ENCODE measurements at regions not wholly inside any gene's neighbourhood (a gene's known extent, or its start where the extent isn't known, plus 50 kb on each side); places are given as distances from the start of the nearest gene placed in this dataset.
A peak's percentile ranks its signal among the peaks of the same experiment; 100 is the strongest.

DNA sequence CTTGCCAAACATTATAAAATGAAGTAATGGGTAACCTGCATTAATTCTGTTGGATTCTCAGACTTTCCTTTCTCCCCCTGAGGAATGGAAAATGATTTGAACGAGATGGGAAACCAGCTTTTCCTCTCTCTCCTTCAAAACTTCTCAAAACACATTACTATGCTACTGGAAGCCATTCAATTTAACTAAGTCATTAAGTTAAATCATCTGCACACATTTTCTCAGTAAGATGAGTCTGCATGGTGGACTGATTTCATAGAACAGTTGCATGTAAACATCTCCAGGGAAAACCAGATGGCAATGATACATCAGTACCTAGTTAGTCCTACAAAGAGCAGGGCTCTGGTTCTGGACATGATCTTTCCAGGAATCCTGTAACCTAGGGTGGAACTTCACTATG is 59.9 kb downstream of the BMP4 start:
- in situ Hi-C loops (cut with HindIII; ENCODE audit: low pct_unique_long_range_greater_than_20kb, low sequenced_read_pairs), result no loop called here
- DNase-seq (ENCODE audit: low read depth), result no peak

DNA sequence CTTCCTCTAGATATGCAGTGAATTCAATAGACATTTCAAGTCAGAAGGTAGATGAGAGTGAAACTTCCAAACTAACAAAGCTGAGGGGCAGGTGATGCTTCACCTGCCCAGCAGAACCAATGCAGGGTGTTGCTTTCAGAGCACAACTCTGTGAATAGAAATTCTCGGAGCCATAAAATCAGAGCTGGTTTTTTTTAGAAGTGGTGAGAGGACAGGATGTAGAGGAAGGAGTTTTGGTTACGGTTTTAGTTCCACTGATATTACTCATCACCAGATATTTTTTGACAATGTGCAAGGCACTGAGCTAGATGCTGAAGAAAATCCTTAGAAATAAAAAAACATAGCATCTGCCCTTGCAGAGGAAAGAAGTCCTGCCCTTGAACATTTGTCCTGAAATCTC is 62.2 kb downstream of the BMP4 start:
- in situ Hi-C loops (cut with HindIII; ENCODE audit: low pct_unique_long_range_greater_than_20kb, low sequenced_read_pairs), result no loop called here
- no peak for DNase-seq (ENCODE audit: low read depth)

DNA sequence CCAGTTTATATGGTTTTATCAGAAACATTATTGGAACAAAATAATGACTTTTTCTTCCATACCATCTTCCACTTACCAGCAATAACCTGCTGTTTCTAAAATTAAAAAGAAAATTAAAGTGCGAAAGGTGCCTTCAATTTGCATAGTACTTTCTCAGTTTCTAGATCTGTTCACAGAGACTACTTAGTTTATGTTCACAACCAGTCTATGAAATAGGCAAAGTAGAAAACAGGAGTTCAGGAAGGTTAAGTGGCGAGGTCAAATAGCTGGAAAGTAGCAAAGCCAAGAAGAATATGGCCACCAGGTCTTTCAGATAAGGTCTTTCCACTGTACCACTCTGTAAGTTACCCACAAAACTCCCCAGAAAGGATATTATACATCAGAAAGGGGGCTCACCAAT is 63.3 kb downstream of the BMP4 start:
- DNase-seq (ENCODE audit: low read depth), result no peak
- in situ Hi-C loops (cut with HindIII; ENCODE audit: low pct_unique_long_range_greater_than_20kb, low sequenced_read_pairs), result no loop called here

- in situ Hi-C loops (cut with HindIII; ENCODE audit: low pct_unique_long_range_greater_than_20kb, low sequenced_read_pairs), result no loop called here
- DNase-seq (ENCODE audit: low read depth), result peak; percentile 20
Measured at GRCh38 chr14:53890611-53891101, 66.0 kb downstream of the BMP4 start.

DNA sequence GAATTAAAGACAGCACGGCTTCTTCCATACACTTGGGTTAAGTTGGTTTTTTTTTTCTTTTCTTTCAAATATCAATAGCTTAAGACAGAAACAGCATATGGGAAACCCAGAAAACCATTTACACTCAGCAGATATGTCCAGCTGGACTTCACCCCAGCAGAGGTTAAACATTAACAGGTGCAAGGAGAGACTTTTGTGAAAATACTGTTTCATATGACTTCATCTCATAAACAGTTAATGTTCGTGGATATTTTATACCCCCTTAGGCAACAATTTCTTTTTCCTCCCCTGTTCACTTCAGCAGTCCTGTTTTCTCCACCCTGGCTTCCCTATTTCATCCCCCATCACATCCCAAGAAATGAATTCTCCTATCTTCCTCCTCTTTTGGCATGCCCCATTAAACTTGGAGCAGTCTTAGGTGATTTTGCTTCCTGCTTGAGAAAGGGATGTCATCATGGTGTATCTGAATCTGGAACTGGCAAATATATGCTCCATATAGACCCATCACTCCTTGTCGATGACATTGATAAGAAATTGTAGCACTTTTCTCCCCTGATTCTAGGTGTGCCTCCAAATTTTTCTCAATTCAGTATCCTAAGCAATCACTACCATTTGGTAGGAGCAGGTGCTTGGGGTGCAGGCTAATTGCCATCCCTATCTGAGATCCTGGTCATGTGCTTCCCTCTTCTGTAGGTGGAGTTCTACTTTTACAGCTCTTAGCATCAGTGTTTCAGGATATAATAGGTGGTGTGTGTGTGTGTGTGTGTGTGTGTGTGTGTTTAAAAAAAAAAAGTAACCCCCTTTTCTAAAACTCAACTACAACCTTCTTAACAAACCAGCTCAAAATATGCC is 67.9 kb downstream of the BMP4 start:
- DNase-seq (ENCODE audit: low read depth), result peak; percentile 45
- in situ Hi-C loops (cut with HindIII; ENCODE audit: low pct_unique_long_range_greater_than_20kb, low sequenced_read_pairs), result no loop called here

- in situ Hi-C loops (cut with HindIII; ENCODE audit: low pct_unique_long_range_greater_than_20kb, low sequenced_read_pairs), result no loop called here
- no peak for DNase-seq (ENCODE audit: low read depth)
Measured at GRCh38 chr14:53885136-53885640, 71.4 kb downstream of the BMP4 start.

- DNase-seq (ENCODE audit: low read depth), result no peak
- in situ Hi-C loops (cut with HindIII; ENCODE audit: low pct_unique_long_range_greater_than_20kb, low sequenced_read_pairs), result no loop called here
Measured at GRCh38 chr14:53884601-53885000, 72.0 kb downstream of the BMP4 start.

GRCh38 chr14:53883739-53884138 is 72.9 kb downstream of the BMP4 start:
- in situ Hi-C loops (cut with HindIII; ENCODE audit: low pct_unique_long_range_greater_than_20kb, low sequenced_read_pairs), result no loop called here
- no peak for DNase-seq (ENCODE audit: low read depth)

DNA sequence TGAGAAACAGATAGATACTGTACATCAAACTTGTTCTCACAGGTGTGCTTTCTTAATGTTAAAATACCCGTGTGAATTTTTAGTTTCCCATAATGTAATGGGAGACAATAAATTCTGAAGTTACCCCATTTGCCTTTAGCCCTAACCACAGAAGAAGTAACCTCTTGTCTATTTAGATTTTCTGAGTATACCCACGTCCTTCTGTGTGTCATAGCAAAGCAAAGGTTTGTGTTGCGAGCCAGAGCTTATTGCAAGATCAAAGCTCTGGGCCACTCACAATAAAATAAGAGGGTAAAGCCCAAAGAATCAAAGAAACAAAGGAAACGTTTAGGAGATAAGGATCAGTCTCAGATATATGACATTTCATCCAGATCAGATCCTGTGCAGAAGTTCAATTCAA is 73.9 kb downstream of the BMP4 start:
- in situ Hi-C loops (cut with HindIII; ENCODE audit: low pct_unique_long_range_greater_than_20kb, low sequenced_read_pairs), result no loop called here
- no peak for DNase-seq (ENCODE audit: low read depth)

- no peak for DNase-seq (ENCODE audit: low read depth)
Measured at GRCh38 chr14:53881921-53882320, 74.7 kb downstream of the BMP4 start.

DNA sequence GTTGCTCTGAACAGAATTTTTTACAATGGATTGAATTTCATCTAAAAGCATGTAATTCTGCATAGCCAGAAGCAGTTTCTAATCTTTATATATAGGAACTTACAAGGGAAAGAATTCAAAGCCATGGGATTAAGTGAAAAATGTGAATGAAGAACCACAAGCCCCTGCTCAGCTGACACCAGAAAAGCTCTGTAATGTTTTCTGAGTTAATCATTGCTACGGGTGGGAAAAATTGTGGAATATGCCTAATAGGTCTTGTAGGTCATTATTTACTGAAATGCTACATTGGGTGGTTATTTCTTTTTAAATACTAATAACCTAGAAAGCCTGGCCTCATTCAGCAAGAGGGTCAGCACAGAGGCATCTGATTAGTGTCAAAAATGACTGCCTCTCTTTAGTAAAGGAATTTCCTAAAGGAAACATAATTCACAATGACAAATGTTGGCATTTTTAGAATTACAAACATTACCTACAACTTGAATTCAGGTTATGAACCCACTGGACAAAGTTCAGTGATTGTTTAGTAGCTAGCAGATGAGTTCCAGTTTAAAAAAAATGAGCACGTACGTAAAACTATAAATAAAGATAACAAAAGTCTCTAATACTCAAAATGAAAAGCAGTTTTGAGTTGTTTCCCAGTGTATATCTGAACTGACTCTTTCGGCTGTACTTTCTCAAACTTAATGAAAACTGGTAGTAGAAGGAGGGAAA is 75.3 kb downstream of the BMP4 start:
- in situ Hi-C loops (cut with HindIII; ENCODE audit: low pct_unique_long_range_greater_than_20kb, low sequenced_read_pairs), result no loop called here

More at GRCh38 chr14:53881921-53882320, 74.7 kb downstream of the BMP4 start:
- in situ Hi-C loops (cut with HindIII; ENCODE audit: low pct_unique_long_range_greater_than_20kb, low sequenced_read_pairs), result no loop called here

DNA sequence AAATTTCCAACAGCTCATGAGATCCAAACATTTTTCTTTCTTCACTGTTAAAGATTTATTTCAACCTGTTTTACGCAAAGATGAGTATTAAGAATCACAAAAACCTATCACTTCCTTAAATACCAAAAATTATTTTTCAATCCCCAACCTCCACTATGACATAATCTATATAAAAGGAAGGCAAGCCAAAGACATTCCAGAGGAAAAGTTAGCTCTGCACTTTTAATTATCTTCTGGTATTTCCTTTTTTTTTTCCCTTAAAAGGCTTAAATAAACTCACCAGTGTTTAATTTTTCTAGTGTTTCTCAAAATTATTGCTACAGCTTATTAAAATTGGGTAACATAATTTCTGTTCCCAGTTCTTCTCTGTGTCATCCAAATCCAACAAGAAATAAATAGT is 75.9 kb downstream of the BMP4 start:
- in situ Hi-C loops (cut with HindIII; ENCODE audit: low pct_unique_long_range_greater_than_20kb, low sequenced_read_pairs), result no loop called here
- DNase-seq (ENCODE audit: low read depth), result no peak

More for the DNA sequence above, 75.3 kb downstream of the BMP4 start:
- peak; percentile 28 for DNase-seq (ENCODE audit: low read depth)

GRCh38 chr14:53879747-53880146 is 76.9 kb downstream of the BMP4 start:
- no peak for DNase-seq (ENCODE audit: low read depth)
- in situ Hi-C loops (cut with HindIII; ENCODE audit: low pct_unique_long_range_greater_than_20kb, low sequenced_read_pairs), result no loop called here

DNA sequence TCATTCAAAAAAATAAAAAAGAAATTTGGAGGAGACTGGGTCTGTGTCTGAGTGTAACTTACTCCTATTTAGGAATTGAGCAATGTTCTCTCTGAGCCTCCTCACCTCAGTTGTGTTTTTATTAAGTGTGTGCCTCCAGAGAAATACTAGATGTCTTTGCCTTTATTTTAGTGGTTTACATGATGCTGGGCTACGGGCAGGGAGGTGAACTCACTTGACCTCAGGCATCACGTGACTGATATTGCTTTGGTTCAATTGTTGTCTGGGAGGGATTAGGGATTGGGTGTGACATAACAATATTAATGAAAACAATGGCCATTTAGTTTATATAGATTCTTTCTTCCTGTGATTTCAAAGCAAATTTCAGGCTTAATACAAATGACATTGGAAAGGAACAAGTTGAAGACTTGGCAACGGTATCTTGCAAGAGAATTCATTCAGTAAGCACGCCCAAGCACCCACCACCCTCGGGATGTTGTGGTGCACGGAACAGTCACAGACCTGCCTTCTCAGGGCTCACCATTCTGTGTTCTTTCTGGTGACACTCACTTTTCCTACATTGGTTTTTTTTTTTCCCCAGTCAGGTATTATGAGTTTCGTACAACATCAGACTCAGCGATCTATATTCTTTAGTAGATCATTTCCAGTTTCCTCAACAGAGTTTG is 77.5 kb downstream of the BMP4 start:
- in situ Hi-C loops (cut with HindIII; ENCODE audit: low pct_unique_long_range_greater_than_20kb, low sequenced_read_pairs), result no loop called here
- no peak for DNase-seq (ENCODE audit: low read depth)

DNA sequence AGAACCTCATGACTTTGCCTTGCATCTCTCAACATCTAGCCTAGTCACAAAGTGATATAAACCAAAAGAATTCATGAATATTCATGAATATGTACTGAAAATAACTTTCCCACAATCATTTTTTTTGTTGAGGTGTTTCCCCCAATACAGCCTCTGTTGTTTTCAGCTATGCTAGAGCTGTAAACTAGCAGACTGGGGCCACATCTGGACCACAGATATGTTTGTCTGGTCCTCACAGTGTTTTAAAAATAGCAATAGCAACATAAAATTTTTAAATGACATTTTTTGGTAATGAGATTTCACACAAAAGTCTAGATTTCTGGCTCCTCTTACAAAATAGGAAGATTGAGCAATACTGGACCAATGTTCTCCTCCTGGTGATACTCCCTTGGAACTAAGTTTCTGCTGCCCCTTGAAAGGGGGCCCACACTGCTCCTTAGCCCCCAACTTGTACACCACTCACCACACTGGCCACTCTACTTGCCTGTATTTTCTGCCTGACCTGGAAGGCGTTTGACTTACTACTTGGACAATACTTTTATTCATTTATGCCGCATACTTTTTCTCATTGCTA is 81.2 kb downstream of the BMP4 start:
- in situ Hi-C loops (cut with HindIII; ENCODE audit: low pct_unique_long_range_greater_than_20kb, low sequenced_read_pairs), result no loop called here
- DNase-seq (ENCODE audit: low read depth), result no peak

DNA sequence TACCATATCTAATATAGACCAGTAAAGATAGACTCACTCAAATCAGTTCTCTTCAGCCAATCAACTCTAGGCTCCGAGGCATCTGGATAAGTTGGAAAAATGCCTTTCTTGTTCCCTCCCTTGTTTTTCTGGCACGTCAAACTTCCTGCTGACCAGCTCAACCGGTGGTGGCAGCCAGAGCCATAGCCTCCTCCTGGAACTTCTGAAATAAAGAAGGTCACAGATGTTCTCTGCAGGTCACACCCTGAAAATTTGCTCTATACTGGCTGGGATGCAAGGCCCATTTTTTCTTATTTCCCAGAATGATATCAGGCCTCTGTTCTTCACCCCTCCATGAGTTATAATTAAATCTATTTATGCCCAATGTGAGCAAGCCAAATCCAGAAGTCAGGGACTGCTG is 81.9 kb downstream of the BMP4 start:
- in situ Hi-C loops (cut with HindIII; ENCODE audit: low pct_unique_long_range_greater_than_20kb, low sequenced_read_pairs), result no loop called here
- no peak for DNase-seq (ENCODE audit: low read depth)

DNA sequence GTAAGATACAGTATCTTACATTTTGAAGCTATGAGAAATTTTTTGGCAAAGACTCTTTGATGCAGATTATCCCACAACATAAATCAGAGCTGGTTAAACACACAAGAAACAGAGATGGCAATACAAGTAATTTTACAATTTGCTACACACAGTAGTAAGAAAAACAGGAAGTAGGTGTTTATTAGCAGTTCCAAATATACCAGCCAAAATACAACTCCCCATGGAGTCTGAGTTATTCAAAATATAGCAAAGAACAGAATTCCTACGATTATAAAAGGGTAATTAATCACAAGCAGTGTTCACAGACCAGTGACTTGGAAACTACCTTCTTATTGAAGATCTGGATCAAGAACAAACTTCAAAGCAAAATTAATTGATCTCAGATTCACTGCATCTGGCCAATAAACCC is 83.9 kb downstream of the BMP4 start:
- in situ Hi-C loops (cut with HindIII; ENCODE audit: low pct_unique_long_range_greater_than_20kb, low sequenced_read_pairs), result no loop called here
- no peak for DNase-seq (ENCODE audit: low read depth)

- in situ Hi-C loops (cut with HindIII; ENCODE audit: low pct_unique_long_range_greater_than_20kb, low sequenced_read_pairs), result no loop called here
- no peak for DNase-seq (ENCODE audit: low read depth)
Measured at GRCh38 chr14:53871951-53872350, 84.7 kb downstream of the BMP4 start.

GRCh38 chr14:53871011-53871410 is 85.6 kb downstream of the BMP4 start:
- in situ Hi-C loops (cut with HindIII; ENCODE audit: low pct_unique_long_range_greater_than_20kb, low sequenced_read_pairs), result no loop called here
- no peak for DNase-seq (ENCODE audit: low read depth)
